ENCODE measurements at regions not wholly inside any gene's neighbourhood (a gene's known extent, or its start where the extent isn't known, plus 50 kb on each side); places are given as distances from the start of the nearest gene placed in this dataset.

GRCh38 chr3:88809993-88810392 is 297.4 kb upstream of the EPHA3 start:
- no peak for TF ChIP-seq CTCF (IDR thresholded peaks at IDR 0.05)

- no peak for TF ChIP-seq CTCF (IDR thresholded peaks at IDR 0.05)
These were observed 297.0 kb upstream of the EPHA3 start for GRCh38 chr3:88810455-88810854.

- TF ChIP-seq CTCF (IDR thresholded peaks at IDR 0.05), result no peak
These were observed 296.3 kb upstream of the EPHA3 start for GRCh38 chr3:88811096-88811495.

GRCh38 chr3:88812576-88812975 is 294.8 kb upstream of the EPHA3 start:
- TF ChIP-seq CTCF (IDR thresholded peaks at IDR 0.05), result no peak

- TF ChIP-seq CTCF (IDR thresholded peaks at IDR 0.05), result no peak
These were observed 291.0 kb upstream of the EPHA3 start for GRCh38 chr3:88816445-88816844.

GRCh38 chr3:88824666-88825564 is 282.5 kb upstream of the EPHA3 start:
- TF ChIP-seq CTCF (IDR thresholded peaks at IDR 0.05), result no peak

- TF ChIP-seq CTCF (IDR thresholded peaks at IDR 0.05), result no peak
These were observed 279.0 kb upstream of the EPHA3 start for GRCh38 chr3:88828466-88828865.
